GM12872 (cell line): ENCODE measurements at regions not wholly inside any gene's neighbourhood (a gene's known extent, or its start where the extent isn't known, plus 50 kb on each side); places are given as distances from the start of the nearest gene placed in this dataset.
A peak's percentile ranks its signal among the peaks of the same experiment; 100 is the strongest.

ENCODE experiments used
- TF ChIP-seq, protein P1 (sequence below): IDR thresholded peaks from 3 replicates; pipeline ENCODE4 v1.5.1; 2011; ENCODE audit warnings: low read depth, mild to moderate bottlenecking, low read length, moderate library complexity; ENCODE audit not compliant: insufficient read depth

DNA sequence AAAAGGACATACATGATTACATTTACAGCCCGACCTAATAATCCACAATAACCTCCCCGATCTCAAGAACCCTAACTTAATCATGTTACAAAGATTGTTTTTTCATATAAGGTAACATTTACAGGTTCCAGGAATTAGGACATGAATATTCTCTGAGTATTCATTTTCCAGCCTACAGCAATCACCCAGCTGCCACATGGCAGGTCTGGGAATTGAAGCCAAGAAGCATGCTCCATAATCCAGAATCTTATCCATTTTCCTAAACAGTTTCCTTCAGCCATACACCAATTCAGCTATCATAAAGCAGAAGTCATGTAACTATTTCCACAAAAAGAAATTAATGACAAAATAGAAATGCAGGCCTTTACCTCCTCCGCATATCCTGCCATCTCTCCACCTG is 163.4 kb downstream of the CAAP1 start:
- TF ChIP-seq, protein P1, sequence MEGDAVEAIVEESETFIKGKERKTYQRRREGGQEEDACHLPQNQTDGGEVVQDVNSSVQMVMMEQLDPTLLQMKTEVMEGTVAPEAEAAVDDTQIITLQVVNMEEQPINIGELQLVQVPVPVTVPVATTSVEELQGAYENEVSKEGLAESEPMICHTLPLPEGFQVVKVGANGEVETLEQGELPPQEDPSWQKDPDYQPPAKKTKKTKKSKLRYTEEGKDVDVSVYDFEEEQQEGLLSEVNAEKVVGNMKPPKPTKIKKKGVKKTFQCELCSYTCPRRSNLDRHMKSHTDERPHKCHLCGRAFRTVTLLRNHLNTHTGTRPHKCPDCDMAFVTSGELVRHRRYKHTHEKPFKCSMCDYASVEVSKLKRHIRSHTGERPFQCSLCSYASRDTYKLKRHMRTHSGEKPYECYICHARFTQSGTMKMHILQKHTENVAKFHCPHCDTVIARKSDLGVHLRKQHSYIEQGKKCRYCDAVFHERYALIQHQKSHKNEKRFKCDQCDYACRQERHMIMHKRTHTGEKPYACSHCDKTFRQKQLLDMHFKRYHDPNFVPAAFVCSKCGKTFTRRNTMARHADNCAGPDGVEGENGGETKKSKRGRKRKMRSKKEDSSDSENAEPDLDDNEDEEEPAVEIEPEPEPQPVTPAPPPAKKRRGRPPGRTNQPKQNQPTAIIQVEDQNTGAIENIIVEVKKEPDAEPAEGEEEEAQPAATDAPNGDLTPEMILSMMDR: no peak

DNA sequence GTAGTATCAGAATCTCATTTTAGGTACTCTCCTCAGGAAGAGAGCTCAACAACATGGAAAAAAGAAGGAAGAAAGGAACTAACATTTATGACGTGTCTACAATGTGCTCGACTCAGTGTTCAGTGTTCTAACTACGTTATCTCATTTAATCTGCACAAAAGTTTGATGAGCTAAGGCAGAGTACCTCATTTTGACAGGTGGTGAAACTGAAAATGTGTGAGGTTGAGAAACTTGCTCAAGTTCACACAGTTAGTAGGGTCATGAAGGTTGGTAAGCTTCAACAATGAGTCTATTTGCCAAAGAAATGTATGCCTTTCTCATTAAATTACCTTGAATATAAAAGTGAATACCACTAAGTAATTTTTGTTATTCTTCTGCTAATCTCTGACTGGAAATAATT is 165.1 kb downstream of the CAAP1 start:
- TF ChIP-seq, protein P1: no peak

DNA sequence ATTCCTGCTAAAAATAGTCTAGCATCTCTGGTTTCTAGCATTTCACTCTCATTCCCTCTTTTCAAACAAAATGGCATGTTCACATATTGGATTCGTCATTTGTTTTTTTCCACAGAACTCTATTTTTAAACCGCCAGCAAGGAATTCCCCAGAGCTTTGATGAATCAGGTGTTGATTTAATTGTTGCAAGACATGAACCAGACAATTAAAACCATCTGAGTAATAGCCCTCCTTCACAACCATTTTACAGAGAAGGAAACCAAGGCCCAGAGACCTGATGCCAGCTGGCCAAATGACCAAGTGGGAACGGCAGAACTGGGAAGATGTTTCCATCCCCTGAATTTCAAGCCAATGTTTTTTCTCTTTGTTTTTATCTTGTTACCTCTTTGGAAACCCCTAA is 167.0 kb downstream of the CAAP1 start:
- TF ChIP-seq, protein P1: no peak

DNA sequence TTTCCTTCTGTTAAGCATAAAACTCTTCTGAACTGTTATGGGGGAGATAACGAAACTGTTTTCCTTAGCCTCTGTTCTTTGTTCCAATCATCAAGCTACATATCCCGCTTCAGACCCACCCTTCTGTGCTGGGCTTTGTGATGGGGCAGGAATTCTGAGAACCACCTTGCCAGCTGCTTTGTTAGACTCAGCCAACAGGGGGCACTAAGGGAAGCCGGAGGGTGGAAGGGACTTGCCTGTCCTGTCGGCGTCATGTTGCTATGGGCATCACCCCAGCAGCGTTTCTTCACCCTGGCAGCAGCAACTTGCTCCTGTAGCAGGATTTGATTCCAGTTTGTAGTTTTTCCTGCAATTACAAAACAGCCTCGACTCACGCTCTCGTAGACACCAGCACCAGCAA is 169.1 kb downstream of the CAAP1 start:
- TF ChIP-seq, protein P1: peak; percentile 73

DNA sequence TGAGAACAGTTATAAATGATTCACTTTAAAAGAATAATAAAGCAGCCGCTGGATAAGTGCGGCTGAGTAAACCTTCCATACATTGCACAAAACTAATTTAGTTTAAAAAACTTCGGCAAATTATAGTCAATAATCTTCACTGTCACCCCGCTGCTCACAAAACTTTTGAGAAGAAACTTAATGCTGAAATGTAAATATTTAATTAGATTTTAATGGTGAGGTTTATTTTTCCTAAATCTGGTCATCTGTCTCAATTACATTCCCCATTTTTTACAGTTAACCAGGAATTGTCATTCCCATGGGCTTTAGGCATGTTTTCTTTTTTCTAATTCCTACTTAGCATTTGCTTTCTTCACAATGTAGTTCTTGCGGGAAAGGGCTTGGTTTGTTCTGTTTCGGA is 169.8 kb downstream of the CAAP1 start:
- TF ChIP-seq, protein P1: no peak

DNA sequence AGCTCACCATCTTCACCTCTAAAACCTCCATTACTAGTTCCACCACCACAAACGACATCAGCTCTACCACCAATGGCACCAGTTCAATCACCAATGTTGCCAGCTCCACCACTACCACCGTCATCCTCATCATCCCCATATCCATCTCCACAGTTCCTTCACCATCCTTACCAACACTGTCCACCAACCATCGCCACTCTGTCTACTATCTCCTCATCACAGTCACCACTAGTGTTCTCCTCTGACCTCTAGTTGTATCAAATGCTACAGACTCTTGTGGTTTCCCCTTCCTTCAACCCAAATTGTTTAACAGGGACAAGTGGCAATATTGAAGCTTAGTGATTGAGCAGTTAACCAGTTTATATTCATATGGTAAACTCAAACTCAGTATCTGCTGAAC is 182.6 kb downstream of the CAAP1 start:
- TF ChIP-seq, protein P1: no peak

DNA sequence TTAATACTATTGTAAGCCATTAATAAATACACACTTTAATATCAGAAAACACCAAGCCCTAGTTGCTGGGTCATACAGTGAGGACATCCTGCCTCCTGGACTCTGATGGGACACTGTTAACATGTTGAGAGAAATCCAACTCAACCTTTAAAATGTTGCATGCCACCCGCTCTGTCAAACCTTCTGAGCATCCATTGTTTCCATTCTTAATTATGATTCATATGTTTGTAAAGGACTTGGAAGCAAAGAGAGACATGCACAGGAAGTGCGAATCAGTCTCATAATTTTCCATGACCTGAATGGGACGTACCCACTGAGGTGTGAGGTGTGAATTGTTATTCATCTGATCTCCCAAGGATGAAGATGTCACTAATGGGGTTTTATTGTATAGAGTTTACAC is 186.4 kb downstream of the CAAP1 start:
- TF ChIP-seq, protein P1: no peak

DNA sequence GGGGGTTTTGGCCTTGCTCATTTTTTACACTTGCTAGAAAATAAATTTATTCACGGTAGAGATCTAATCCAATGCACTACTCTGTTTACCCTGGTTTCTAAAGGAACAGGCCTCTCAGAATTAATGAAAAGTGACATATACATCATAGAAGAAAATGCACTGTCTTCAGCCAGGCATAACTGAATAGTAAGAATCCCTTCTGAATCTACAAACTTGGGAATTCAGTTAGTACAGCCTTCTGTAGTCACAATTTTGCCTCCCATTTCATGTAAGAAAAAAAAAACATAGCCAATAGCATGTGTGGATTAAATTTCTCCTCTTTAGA is 197.3 kb downstream of the CAAP1 start:
- TF ChIP-seq, protein P1: no peak
